BE2C (cell line): ENCODE measurements at regions not wholly inside any gene's neighbourhood (a gene's known extent, or its start where the extent isn't known, plus 50 kb on each side); places are given as distances from the start of the nearest gene placed in this dataset.

ENCODE experiments used
- DNase-seq: peaks from one replicate; pipeline ENCODE4 v3.0.0-alpha.2; 2020
- H3K27me3 ChIP-seq: fragments of 250-450 bp; sonication (Bioruptor Pico); 2 replicates; pipeline ENCODE4 v1.5.1; 2020; ENCODE audit warnings: mild to moderate bottlenecking
- H3K36me3 ChIP-seq: fragments of 250-450 bp; sonication (Bioruptor Pico); 2 replicates; pipeline ENCODE4 v1.5.1; 2020; ENCODE audit warnings: mild to moderate bottlenecking
- H3K4me1 ChIP-seq: fragments of 250-450 bp; sonication (Bioruptor Pico); 2 replicates; pipeline ENCODE4 v1.5.1; 2020
- H3K4me3 ChIP-seq: 2 replicates; pipeline ENCODE4 v1.5.1; 2011; ENCODE audit warnings: low read depth, low read length
- H3K9me3 ChIP-seq: fragments of 250-450 bp; sonication (Bioruptor Pico); 2 replicates; pipeline ENCODE4 v1.5.1; 2020
- CTCF ChIP-seq: IDR thresholded peaks from 2 replicates; pipeline ENCODE4 v1.5.1; 2012; ENCODE audit warnings: mild to moderate bottlenecking, low read depth, low read length

GRCh38 chr10:120710076-120710475 is 141.1 kb upstream of the WDR11 start:
- H3K9me3 ChIP-seq = no peaks in the 10 kb centered on the region
- no peaks in the 10 kb centered on the region for H3K4me1 ChIP-seq
- no peak for TF ChIP-seq CTCF
- H3K27me3 ChIP-seq = no peaks in the 10 kb centered on the region
- no peaks in the 10 kb centered on the region for H3K36me3 ChIP-seq
- DNase-seq = no peak
- no peak overlapping the region for H3K4me3 ChIP-seq

GRCh38 chr10:120711860-120712259 is 139.3 kb upstream of the WDR11 start:
- Histone ChIP-seq H3K27me3 (no peaks in the 10 kb centered on the region), H3K9me3 (no peaks in the 10 kb centered on the region), H3K36me3 (no peaks in the 10 kb centered on the region), H3K4me1 (no peaks in the 10 kb centered on the region), H3K4me3 (no peak overlapping the region)
- no peak for TF ChIP-seq CTCF
- no peak for DNase-seq

GRCh38 chr10:120713573-120714205 is 137.5 kb upstream of the WDR11 start:
- no peak for DNase-seq
- no peak overlapping the region for H3K4me3 ChIP-seq
- H3K36me3 ChIP-seq = no peaks in the 10 kb centered on the region
- TF ChIP-seq CTCF = no peak
- no peaks in the 10 kb centered on the region for H3K9me3 ChIP-seq
- no peaks in the 10 kb centered on the region for H3K27me3 ChIP-seq
- no peaks in the 10 kb centered on the region for H3K4me1 ChIP-seq

GRCh38 chr10:120715171-120715570 is 136.0 kb upstream of the WDR11 start:
- no peaks in the 10 kb centered on the region for H3K27me3 ChIP-seq
- TF ChIP-seq CTCF = no peak
- H3K36me3 ChIP-seq = no peaks in the 10 kb centered on the region
- no peaks in the 10 kb centered on the region for H3K9me3 ChIP-seq
- no peak overlapping the region for H3K4me3 ChIP-seq
- DNase-seq = no peak
- no peaks in the 10 kb centered on the region for H3K4me1 ChIP-seq

GRCh38 chr10:120719333-120719732 is 131.8 kb upstream of the WDR11 start:
- TF ChIP-seq CTCF = no peak
- H3K4me1 ChIP-seq = no peaks in the 10 kb centered on the region
- no peak for DNase-seq
- H3K9me3 ChIP-seq = no peaks in the 10 kb centered on the region
- H3K27me3 ChIP-seq = no peaks in the 10 kb centered on the region
- no peaks in the 10 kb centered on the region for H3K36me3 ChIP-seq
- no peak overlapping the region for H3K4me3 ChIP-seq

- Histone ChIP-seq H3K4me3 (no peak overlapping the region), H3K9me3 (no peaks in the 10 kb centered on the region), H3K27me3 (no peaks in the 10 kb centered on the region), H3K4me1 (no peaks in the 10 kb centered on the region), H3K36me3 (no peaks in the 10 kb centered on the region)
- no peak for TF ChIP-seq CTCF
- DNase-seq = no peak
These were observed 124.2 kb upstream of the WDR11 start for GRCh38 chr10:120727001-120727400.
